ENCODE measurements at regions not wholly inside any gene's neighbourhood (a gene's known extent, or its start where the extent isn't known, plus 50 kb on each side); places are given as distances from the start of the nearest gene placed in this dataset.

- TF ChIP-seq CTCF (IDR thresholded peaks at IDR 0.05) = no peak
- TF ChIP-seq POLR2A (IDR thresholded peaks at IDR 0.05) = no peak
Measured at GRCh38 chr4:53959343-53960120, 104.9 kb downstream of the CHIC2 start.
